ENCODE measurements at regions not wholly inside any gene's neighbourhood (a gene's known extent, or its start where the extent isn't known, plus 50 kb on each side); places are given as distances from the start of the nearest gene placed in this dataset.

DNA sequence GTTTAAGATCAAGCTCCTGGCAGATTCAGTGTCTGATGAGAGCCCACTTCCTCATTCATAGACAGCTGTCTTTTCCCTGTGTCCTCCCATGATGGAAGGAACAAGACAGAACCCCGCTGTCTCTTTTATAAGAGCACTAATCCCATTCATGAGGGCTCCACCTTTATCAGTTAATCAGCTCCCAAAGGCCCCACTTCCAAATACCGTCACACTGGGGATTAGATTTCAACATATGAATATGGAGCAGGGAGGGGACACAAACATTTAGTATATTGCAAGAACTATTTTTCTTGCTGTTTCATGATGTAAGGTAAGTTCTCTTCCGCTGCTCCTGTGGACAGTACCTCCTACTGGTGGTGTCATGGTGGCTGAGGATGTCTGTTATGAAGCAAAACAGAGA is 158.3 kb upstream of the IRAK1BP1 start:
- TF ChIP-seq POLR2AphosphoS5 (IDR thresholded peaks at IDR 0.05; ENCODE audit: low read depth, low read length), result no peak
- TF ChIP-seq, protein P1, sequence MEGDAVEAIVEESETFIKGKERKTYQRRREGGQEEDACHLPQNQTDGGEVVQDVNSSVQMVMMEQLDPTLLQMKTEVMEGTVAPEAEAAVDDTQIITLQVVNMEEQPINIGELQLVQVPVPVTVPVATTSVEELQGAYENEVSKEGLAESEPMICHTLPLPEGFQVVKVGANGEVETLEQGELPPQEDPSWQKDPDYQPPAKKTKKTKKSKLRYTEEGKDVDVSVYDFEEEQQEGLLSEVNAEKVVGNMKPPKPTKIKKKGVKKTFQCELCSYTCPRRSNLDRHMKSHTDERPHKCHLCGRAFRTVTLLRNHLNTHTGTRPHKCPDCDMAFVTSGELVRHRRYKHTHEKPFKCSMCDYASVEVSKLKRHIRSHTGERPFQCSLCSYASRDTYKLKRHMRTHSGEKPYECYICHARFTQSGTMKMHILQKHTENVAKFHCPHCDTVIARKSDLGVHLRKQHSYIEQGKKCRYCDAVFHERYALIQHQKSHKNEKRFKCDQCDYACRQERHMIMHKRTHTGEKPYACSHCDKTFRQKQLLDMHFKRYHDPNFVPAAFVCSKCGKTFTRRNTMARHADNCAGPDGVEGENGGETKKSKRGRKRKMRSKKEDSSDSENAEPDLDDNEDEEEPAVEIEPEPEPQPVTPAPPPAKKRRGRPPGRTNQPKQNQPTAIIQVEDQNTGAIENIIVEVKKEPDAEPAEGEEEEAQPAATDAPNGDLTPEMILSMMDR (IDR thresholded peaks at IDR 0.05), result no peak
- TF ChIP-seq SIN3A (IDR thresholded peaks at IDR 0.05; ENCODE audit: borderline replicate concordance, low read depth, low read length), result no peak
- TF ChIP-seq EZH2phosphoT487 (IDR thresholded peaks at IDR 0.05; ENCODE audit: borderline replicate concordance, low read depth), result no peak
- no peak for TF ChIP-seq SMC3 (IDR thresholded peaks at IDR 0.05; ENCODE audit: low read depth, low read length)
- no peak for TF ChIP-seq FOXM1 (IDR thresholded peaks at IDR 0.05; ENCODE audit: low read depth)
- TF ChIP-seq EP300 (IDR thresholded peaks at IDR 0.05; ENCODE audit: borderline replicate concordance in 1 of 2, low read depth in 1 of 2, low read length in 1 of 2), result no peak
- TF ChIP-seq TAF1 (IDR thresholded peaks at IDR 0.05; ENCODE audit: borderline replicate concordance, low read depth, low read length), result no peak
- TF ChIP-seq, protein P2, sequence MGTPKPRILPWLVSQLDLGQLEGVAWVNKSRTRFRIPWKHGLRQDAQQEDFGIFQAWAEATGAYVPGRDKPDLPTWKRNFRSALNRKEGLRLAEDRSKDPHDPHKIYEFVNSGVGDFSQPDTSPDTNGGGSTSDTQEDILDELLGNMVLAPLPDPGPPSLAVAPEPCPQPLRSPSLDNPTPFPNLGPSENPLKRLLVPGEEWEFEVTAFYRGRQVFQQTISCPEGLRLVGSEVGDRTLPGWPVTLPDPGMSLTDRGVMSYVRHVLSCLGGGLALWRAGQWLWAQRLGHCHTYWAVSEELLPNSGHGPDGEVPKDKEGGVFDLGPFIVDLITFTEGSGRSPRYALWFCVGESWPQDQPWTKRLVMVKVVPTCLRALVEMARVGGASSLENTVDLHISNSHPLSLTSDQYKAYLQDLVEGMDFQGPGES (IDR thresholded peaks at IDR 0.05; ENCODE audit: low read depth, low read length), result no peak
- TF ChIP-seq RXRA (IDR thresholded peaks at IDR 0.05; ENCODE audit: borderline replicate concordance, low read depth), result no peak
- no peak for TF ChIP-seq NRF1 (IDR thresholded peaks at IDR 0.05; ENCODE audit: low read depth, low read length)
- no peak for TF ChIP-seq YY1 (IDR thresholded peaks at IDR 0.05; ENCODE audit: low read depth)
- TF ChIP-seq, protein P3, sequence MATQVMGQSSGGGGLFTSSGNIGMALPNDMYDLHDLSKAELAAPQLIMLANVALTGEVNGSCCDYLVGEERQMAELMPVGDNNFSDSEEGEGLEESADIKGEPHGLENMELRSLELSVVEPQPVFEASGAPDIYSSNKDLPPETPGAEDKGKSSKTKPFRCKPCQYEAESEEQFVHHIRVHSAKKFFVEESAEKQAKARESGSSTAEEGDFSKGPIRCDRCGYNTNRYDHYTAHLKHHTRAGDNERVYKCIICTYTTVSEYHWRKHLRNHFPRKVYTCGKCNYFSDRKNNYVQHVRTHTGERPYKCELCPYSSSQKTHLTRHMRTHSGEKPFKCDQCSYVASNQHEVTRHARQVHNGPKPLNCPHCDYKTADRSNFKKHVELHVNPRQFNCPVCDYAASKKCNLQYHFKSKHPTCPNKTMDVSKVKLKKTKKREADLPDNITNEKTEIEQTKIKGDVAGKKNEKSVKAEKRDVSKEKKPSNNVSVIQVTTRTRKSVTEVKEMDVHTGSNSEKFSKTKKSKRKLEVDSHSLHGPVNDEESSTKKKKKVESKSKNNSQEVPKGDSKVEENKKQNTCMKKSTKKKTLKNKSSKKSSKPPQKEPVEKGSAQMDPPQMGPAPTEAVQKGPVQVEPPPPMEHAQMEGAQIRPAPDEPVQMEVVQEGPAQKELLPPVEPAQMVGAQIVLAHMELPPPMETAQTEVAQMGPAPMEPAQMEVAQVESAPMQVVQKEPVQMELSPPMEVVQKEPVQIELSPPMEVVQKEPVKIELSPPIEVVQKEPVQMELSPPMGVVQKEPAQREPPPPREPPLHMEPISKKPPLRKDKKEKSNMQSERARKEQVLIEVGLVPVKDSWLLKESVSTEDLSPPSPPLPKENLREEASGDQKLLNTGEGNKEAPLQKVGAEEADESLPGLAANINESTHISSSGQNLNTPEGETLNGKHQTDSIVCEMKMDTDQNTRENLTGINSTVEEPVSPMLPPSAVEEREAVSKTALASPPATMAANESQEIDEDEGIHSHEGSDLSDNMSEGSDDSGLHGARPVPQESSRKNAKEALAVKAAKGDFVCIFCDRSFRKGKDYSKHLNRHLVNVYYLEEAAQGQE (IDR thresholded peaks at IDR 0.05; ENCODE audit: low read depth, low read length), result no peak
